Astrocyte of the spinal cord (primary cell): ENCODE measurements at regions not wholly inside any gene's neighbourhood (a gene's known extent, or its start where the extent isn't known, plus 50 kb on each side); places are given as distances from the start of the nearest gene placed in this dataset.
"Not testable (repeated sequence)": the region's sequence is repeated elsewhere in the genome, so short reads cannot be mapped to it uniquely, and the experiment has no call there.

Source experiments
- DNase-seq: peaks from one replicate; pipeline ENCODE4 v3.0.0; 2011; ENCODE audit warnings: low read depth, low spot score
- H3K4me3 ChIP-seq: 2 replicates; pipeline ENCODE4 v1.5.1; 2011; ENCODE audit warnings: low read depth, mild to moderate bottlenecking, low read length, moderate library complexity
- in situ Hi-C: cut with HindIII; loops from 2 replicates; pipeline ENCODE4 v1.10.0; 2017; ENCODE audit warnings: low sequenced_read_pairs
- TF ChIP-seq, protein P1 (sequence below): IDR thresholded peaks from 2 replicates; pipeline ENCODE4 v1.5.1; 2012; ENCODE audit warnings: low read depth, mild to moderate bottlenecking, low read length, inconsistent platforms

DNA sequence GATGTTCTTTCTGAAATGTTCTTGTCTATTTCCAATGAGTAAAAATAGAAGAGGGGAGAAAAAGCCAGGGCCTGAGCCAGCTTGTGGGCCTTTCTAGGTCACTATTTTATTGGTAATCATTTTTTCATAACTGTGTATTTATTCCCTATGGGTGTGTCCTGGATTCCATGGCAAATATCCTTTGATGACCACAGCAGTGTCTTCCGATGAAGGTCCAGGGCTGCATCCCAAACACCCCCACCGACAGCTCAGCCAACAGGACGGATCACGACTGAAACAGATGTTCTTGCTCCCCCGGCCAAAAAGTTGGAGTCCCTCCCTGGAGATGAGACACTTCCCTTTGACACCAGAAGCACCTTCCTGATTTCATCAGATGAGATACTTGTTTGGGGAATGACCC is 105.4 kb upstream of the PLEKHG1 start:
- H3K4me3 ChIP-seq, result no peak overlapping the region

DNA sequence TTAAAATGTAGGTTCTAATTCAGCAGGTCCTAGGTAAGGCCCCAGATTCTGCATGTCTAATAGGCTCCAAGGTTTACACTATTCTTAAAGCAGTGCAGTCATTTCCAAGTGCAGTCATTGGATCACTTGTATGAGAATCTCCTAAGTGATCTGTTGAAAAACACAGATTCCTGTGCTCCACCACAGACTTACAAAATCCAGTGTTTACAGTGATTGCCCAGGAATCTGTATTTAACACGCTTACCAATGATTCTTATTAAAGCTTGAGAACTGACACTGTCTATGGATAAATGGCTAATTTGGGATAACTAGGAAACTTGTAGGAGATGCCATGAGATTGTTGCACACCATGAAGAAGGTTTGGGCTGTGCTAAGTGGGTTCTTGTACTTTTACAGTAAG is 104.6 kb upstream of the PLEKHG1 start:
- no peak overlapping the region for H3K4me3 ChIP-seq
- TF ChIP-seq, protein P1, sequence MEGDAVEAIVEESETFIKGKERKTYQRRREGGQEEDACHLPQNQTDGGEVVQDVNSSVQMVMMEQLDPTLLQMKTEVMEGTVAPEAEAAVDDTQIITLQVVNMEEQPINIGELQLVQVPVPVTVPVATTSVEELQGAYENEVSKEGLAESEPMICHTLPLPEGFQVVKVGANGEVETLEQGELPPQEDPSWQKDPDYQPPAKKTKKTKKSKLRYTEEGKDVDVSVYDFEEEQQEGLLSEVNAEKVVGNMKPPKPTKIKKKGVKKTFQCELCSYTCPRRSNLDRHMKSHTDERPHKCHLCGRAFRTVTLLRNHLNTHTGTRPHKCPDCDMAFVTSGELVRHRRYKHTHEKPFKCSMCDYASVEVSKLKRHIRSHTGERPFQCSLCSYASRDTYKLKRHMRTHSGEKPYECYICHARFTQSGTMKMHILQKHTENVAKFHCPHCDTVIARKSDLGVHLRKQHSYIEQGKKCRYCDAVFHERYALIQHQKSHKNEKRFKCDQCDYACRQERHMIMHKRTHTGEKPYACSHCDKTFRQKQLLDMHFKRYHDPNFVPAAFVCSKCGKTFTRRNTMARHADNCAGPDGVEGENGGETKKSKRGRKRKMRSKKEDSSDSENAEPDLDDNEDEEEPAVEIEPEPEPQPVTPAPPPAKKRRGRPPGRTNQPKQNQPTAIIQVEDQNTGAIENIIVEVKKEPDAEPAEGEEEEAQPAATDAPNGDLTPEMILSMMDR, result no peak
- in situ Hi-C loops, result no loop called here
- no peak for DNase-seq

More for the DNA sequence above, 105.4 kb upstream of the PLEKHG1 start:
- DNase-seq, result no peak
- TF ChIP-seq, protein P1, result no peak
- in situ Hi-C loops, result no loop called here

DNA sequence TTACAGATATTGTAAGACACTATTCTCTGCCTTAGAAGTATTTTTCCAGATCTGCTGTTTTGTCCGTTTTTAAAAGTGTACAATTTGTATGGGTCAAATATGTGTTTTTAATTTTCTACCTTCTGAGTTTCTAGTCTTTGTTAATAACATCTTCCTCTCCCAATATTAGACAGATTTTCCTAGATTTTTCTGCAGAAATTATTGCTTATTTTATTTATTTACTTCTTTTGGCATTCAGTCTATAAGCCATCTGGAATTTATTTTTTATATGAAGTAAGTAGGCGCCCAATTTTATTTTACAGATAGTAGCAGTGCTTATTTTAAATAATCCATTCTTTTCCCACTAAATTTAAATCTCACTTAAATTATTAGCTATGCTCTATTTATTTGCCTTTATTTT is 103.1 kb upstream of the PLEKHG1 start:
- in situ Hi-C loops, result no loop called here
- DNase-seq, result no peak
- TF ChIP-seq, protein P1, result no peak
- H3K4me3 ChIP-seq, result no peak overlapping the region

DNA sequence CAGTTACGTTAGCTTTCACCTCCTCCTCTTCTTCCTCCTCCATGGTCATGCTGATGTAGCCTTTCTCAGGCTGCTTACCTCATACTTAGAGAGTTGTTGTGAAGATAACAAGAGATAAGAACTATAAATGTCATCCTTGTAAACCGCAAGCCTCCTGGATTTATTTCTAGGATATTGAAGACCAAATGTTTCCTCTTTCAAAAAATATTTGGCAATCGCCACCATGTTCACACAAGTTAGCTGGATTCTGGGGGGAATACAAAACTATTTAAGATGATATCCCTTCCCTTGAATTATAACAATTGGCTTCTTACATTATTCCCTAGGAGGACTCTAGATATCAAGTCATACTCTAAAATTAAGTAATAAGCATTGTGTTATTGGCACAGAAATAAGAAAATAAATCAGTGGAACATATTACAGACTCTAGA is 99.8 kb upstream of the PLEKHG1 start:
- H3K4me3 ChIP-seq, result no peak overlapping the region
- no peak for DNase-seq
- TF ChIP-seq, protein P1, result no peak
- in situ Hi-C loops, result no loop called here

DNA sequence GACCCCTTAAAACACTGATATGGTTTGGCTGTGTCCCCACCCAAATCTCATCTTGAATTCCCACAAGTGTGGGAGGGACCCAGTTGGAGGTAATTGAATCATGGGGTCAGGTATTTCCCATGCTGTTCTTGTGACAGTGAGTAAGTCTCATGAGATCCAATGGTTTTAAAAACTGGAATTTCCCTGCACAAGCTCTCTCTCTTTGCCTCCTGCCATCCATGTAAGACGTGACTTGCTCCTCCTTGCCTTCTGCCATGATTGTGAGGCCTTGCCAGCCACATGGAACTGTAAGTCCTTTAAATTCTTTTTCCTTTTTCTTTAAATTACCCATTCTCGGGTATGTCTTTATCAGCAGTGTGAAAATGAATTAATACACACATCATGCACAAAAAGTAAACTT is 99.1 kb upstream of the PLEKHG1 start:
- H3K4me3 ChIP-seq, DNase-seq, in situ Hi-C loops: not testable (repeated sequence)

DNA sequence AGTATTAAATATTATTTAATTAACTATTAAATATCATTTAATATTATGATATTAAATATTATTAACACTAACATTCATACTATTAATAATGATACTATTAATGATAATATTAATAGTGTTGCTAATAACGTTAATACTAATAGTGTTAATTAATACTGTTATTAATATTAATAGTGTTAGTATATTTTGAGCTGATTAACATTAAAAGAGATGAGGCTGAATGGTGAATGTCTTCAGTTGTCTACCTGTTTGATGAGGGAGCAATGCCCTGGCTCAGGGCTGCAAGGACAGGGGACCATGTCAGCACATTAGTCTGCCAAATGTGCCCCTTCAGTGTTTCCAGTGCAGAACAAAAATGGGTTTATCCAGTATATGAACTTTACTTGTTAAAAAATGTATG is 96.6 kb upstream of the PLEKHG1 start:
- in situ Hi-C loops, result no loop called here
- H3K4me3 ChIP-seq, result no peak overlapping the region
- no peak for DNase-seq
- TF ChIP-seq, protein P1, result no peak

DNA sequence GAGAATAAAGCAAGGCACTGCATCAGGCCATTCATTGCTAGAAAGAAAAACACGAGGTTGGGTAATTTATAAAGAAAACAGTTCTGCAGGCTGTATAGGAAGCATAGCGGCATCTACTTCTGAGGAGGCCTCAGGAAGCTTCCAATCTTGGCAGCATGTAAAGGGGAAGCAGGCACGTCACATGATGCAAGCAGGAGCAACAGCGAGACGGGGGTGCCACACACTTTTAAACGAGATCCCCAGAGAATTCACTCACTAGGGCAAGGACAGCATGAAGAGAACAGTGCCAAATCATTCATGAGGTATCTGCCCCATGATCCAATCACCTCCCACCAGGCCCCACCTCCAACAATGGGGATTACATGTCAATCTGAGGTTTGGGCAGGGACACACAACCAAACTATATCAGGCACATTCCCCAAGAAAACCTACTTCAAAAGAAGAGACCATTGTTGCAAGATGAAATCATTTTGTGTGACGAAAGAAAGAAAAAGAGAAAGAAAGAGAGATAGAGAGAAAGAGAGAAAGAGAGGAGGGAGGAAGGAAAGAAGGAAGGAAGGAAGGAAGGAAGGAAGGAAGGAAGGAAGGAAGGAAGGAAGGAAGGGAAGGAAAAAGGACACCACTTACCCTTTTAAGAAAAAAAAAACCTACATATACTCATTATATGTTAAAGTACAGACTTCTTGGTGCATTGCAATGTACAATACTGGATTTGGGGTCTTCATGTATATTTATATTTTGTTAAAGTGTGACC is 95.9 kb upstream of the PLEKHG1 start:
- DNase-seq, result no peak
- TF ChIP-seq, protein P1, result no peak
- in situ Hi-C loops, result no loop called here
- no peak overlapping the region for H3K4me3 ChIP-seq

DNA sequence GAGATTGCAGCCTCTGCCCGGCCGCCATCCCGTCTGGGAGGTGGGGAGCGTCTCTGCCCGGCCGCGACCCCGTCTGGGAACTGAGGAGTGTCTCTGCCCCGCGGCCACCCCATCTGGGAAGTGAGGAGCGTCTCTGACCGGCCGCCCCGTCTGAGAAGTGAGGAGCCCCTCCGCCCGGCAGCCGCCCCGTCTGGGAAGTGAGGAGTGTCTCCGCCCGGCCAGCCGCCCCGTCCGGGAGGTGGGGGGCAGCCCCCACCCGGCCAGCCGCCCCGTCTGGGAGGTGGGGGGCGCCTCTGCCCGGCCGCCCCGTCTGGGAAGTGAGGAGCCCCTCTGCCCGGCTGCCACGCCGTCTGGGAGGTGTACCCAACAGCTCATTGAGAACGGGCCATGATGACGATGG is 92.3 kb upstream of the PLEKHG1 start:
- in situ Hi-C loops, H3K4me3 ChIP-seq, DNase-seq: not testable (repeated sequence)
